IMR-90 (cell line): ENCODE measurements at regions not wholly inside any gene's neighbourhood (a gene's known extent, or its start where the extent isn't known, plus 50 kb on each side); places are given as distances from the start of the nearest gene placed in this dataset.

Experiments used
- ATAC-seq: fragments of 200-7000 bp; cut with Tn5 transposase; 2 replicates; pipeline ENCODE4 v1.9.1; 2020; ENCODE audit warnings: low read depth, mild to moderate bottlenecking, moderate library complexity
- BruUV-seq: library from RNA; stranded (reverse); fragments of 400-500 nt; replicated peaks from 2 replicates; lab custom pipeline; 2021; lab: Mats Ljungman, UMichigan
- CTCF ChIA-PET: fragments of 300-600 bp; formaldehyde crosslinking; extraction: SDS; loops from one replicate; lab custom pipeline; 2021; ENCODE audit warnings: antibody characterized with exemption; lab: Yijun Ruan, JAX
- POLR2A ChIA-PET: fragments of 300-600 bp; sonication (Branson Sonifier 250); formaldehyde crosslinking; loops from one replicate; lab custom pipeline; 2022; ENCODE audit warnings: antibody characterized with exemption; ENCODE audit not compliant: unreplicated experiment; lab: Charles Lee
- DNase-seq: peaks from one replicate; pipeline ENCODE4 v3.0.0; 2013
- H2AFZ ChIP-seq: replicated peaks from 2 replicates; pipeline ENCODE3; 2013; ENCODE audit warnings: low read length, mild to moderate bottlenecking; ENCODE audit not compliant: poor library complexity
- H2AK5ac ChIP-seq: 2 replicates; pipeline ENCODE4 v1.6.1; 2013; ENCODE audit warnings: low read depth, low read length, inconsistent platforms
- H2AK9ac ChIP-seq: replicated peaks from 2 replicates; pipeline ENCODE3; 2013; ENCODE audit warnings: mild to moderate bottlenecking, low read depth, low read length, moderate library complexity; ENCODE audit not compliant: poor library complexity
- H2BK120ac ChIP-seq: 2 replicates; pipeline ENCODE4 v1.6.1; 2013; ENCODE audit warnings: low read depth, low read length, inconsistent platforms
- H2BK15ac ChIP-seq: 3 replicates; pipeline ENCODE4 v1.6.1; 2013; ENCODE audit warnings: low read depth, low read length, inconsistent platforms
- H2BK20ac ChIP-seq: 2 replicates; pipeline ENCODE4 v1.6.1; 2013; ENCODE audit warnings: low read depth, mild to moderate bottlenecking, inconsistent platforms, low read length, moderate library complexity
- H2BK5ac ChIP-seq: 2 replicates; pipeline ENCODE4 v1.6.1; 2013; ENCODE audit warnings: mild to moderate bottlenecking, low read depth, low read length, inconsistent platforms; ENCODE audit not compliant: poor library complexity, severe bottlenecking
- H3K14ac ChIP-seq: replicated peaks from 2 replicates; pipeline ENCODE4 v1.6.1; 2013; ENCODE audit warnings: low read depth, low read length, inconsistent platforms
- H3K18ac ChIP-seq: 2 replicates; pipeline ENCODE4 v1.6.1; 2013; ENCODE audit warnings: low read depth, low read length, control low read depth
- H3K23ac ChIP-seq: 2 replicates; pipeline ENCODE4 v1.6.1; 2013; ENCODE audit warnings: low read depth, low read length, inconsistent platforms
- H3K27ac ChIP-seq: 2 replicates; pipeline ENCODE4 v1.5.1; 2013; ENCODE audit warnings: mild to moderate bottlenecking, control low read depth, low read length; ENCODE audit not compliant: insufficient read depth
- H3K27me3 ChIP-seq: 2 replicates; pipeline ENCODE4 v1.6.1; 2013; ENCODE audit warnings: low read length; ENCODE audit not compliant: control insufficient read depth, insufficient read depth
- H3K36me3 ChIP-seq: 2 replicates; pipeline ENCODE4 v1.6.1; 2013; ENCODE audit warnings: low read length, mixed read lengths; ENCODE audit not compliant: control insufficient read depth, insufficient read depth
- H3K4ac ChIP-seq: 2 replicates; pipeline ENCODE4 v1.6.1; 2013; ENCODE audit warnings: low read depth, low read length, inconsistent platforms
- H3K4me1 ChIP-seq: 2 replicates; pipeline ENCODE4 v1.6.1; 2013; ENCODE audit warnings: low read length, mixed read lengths; ENCODE audit not compliant: control insufficient read depth, insufficient read depth
- H3K4me2 ChIP-seq: 2 replicates; pipeline ENCODE4 v1.6.1; 2013; ENCODE audit warnings: low read depth, mild to moderate bottlenecking, control low read depth, low read length, moderate library complexity
- H3K4me3 ChIP-seq: 2 replicates; pipeline ENCODE4 v1.5.1; 2013; ENCODE audit warnings: low read depth, mild to moderate bottlenecking, control low read depth, low read length, moderate library complexity; ENCODE audit not compliant: insufficient read depth
- H3K56ac ChIP-seq: 2 replicates; pipeline ENCODE4 v1.6.1; 2013; ENCODE audit warnings: low read length, inconsistent platforms; ENCODE audit not compliant: insufficient read depth; ENCODE audit errors: extremely low read depth
- H3K79me1 ChIP-seq, 2 experiments: 2 replicates each; pipeline ENCODE4 v1.6.1; 2013; ENCODE audit warnings: low read length in 2 of 2, inconsistent platforms in 1 of 2, low read depth in 1 of 2
- H3K9ac ChIP-seq: 2 replicates; pipeline ENCODE4 v1.6.1; 2013; ENCODE audit warnings: low read depth, low read length, control low read depth
- H3K9me1 ChIP-seq: 2 replicates; pipeline ENCODE4 v1.6.1; 2013; ENCODE audit warnings: low read length, inconsistent platforms; ENCODE audit not compliant: insufficient read depth
- H3K9me3 ChIP-seq: 2 replicates; pipeline ENCODE4 v1.6.1; 2013; ENCODE audit warnings: low read length; ENCODE audit not compliant: control insufficient read depth, insufficient read depth
- H4K20me1 ChIP-seq: 2 replicates; pipeline ENCODE4 v1.6.1; 2013; ENCODE audit warnings: low read length, inconsistent platforms; ENCODE audit not compliant: insufficient read depth
- H4K5ac ChIP-seq: 2 replicates; pipeline ENCODE4 v1.6.1; 2013; ENCODE audit warnings: mild to moderate bottlenecking, low read depth, low read length, control low read depth
- H4K8ac ChIP-seq, 2 experiments: 2 replicates each; pipeline ENCODE4 v1.6.1; 2013; ENCODE audit warnings: low read depth in 2 of 2, low read length in 2 of 2, control low read depth in 1 of 2, inconsistent platforms in 1 of 2
- H4K91ac ChIP-seq: 2 replicates; pipeline ENCODE4 v1.6.1; 2013; ENCODE audit warnings: low read depth, low read length, inconsistent platforms; ENCODE audit not compliant: insufficient read depth
- BHLHE40 ChIP-seq: fragments of 150-350 bp; IDR thresholded peaks from 2 replicates; pipeline ENCODE4 v1.6.1; 2016; ENCODE audit warnings: mild to moderate bottlenecking, low read depth, low read length
- CEBPB ChIP-seq: IDR thresholded peaks from 2 replicates; pipeline ENCODE4 v1.6.1; 2012; ENCODE audit warnings: low read depth, low read length, improper control_type of control experiment
- MAZ ChIP-seq: IDR thresholded peaks from 2 replicates; pipeline ENCODE4 v1.6.1; 2012; ENCODE audit warnings: low read depth, mild to moderate bottlenecking, low read length, improper control_type of control experiment, moderate library complexity, borderline replicate concordance
- MXI1 ChIP-seq: IDR thresholded peaks from 2 replicates; pipeline ENCODE4 v1.6.1; 2012; ENCODE audit warnings: low read depth, mild to moderate bottlenecking, low read length, moderate library complexity, borderline replicate concordance
- RCOR1 ChIP-seq: IDR thresholded peaks from 2 replicates; pipeline ENCODE4 v1.6.1; 2012; ENCODE audit warnings: mild to moderate bottlenecking, low read length, improper control_type of control experiment; ENCODE audit not compliant: insufficient replicate concordance
- RFX5 ChIP-seq: IDR thresholded peaks from 2 replicates; pipeline ENCODE4 v1.8.0; 2012; ENCODE audit warnings: low read depth, mild to moderate bottlenecking, low read length, moderate library complexity
- SMC3 ChIP-seq: fragments of 150-350 bp; IDR thresholded peaks from 2 replicates; pipeline ENCODE4 v1.6.1; 2016; ENCODE audit warnings: low read depth, mild to moderate bottlenecking, antibody characterized with exemption, low read length, moderate library complexity
- dilution Hi-C: fragments of 300-500 bp; cut with HindIII; formaldehyde crosslinking; loops from one replicate; pipeline ENCODE4 v1.14.3; 2018; ENCODE audit warnings: low sequenced_read_pairs; ENCODE audit not compliant: unreplicated experiment
- in situ Hi-C: fragments of 300-500 bp; cut with MboI; formaldehyde crosslinking; loops from 3 replicates; pipeline ENCODE4 v1.14.3; 2019; ENCODE audit warnings: low sequenced_read_pairs, inconsistent platforms, mixed read lengths
- intact Hi-C: fragments of 100-400 bp; cut with micrococcal nuclease; formaldehyde crosslinking; loops from 2 replicates; pipeline ENCODE4 v1.10.0; 2022
- TF ChIP-seq, protein P1 (sequence below): fragments of 150-350 bp; IDR thresholded peaks from 2 replicates; pipeline ENCODE4 v1.6.1; 2017; ENCODE audit warnings: mild to moderate bottlenecking, antibody characterized with exemption, low read length, low read depth

DNA sequence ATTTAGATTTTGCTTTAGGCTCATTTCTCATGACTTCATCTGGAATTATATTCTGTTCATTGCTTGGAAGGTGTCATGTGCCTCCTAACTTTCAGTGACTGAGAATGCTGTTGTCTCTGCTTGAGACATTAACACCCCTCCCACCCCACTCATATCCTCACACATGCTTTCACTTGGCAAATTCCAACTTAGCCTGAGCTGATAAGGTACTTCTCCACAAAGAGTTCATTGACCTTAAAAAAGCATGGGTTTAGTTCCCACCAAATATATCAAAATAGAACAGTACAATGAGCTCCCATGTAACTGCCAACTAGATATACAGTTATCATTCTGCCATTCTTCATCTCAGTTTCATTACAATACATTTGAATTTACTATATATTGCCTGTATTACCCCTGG is 576.5 kb upstream of the ADGRL2 start:
- ChIA-PET POLR2A (no interaction called here), CTCF (no interaction called here)
- Histone ChIP-seq H4K5ac (no peak overlapping the region), H2BK5ac (no peak overlapping the region), H3K14ac (no peak overlapping the region), H2BK15ac (no peak overlapping the region), H3K9ac (no peak overlapping the region), H3K18ac (no peak overlapping the region), H3K9me1 (0 out of 2 replicates have a peak, but pooled peaks cover 2% of the 10 kb centered on the region), H4K20me1 (no peaks in the 10 kb centered on the region), H3K79me1 (no peaks in the 10 kb centered on the region), H2BK20ac (no peak overlapping the region), H3K9me3 (no peaks in the 10 kb centered on the region; the same call in 1 of the 2 replicates), H2AK5ac (no peak overlapping the region), H3K27me3 (no peaks in the 10 kb centered on the region), H3K23ac (no peak overlapping the region), H3K4me1 (no peaks in the 10 kb centered on the region), H2AK9ac (no peak overlapping the region), H4K91ac (no peak overlapping the region), H3K4ac (no peak overlapping the region), H3K36me3 (no peaks in the 10 kb centered on the region), H3K56ac (no peak overlapping the region), H2AFZ (no peak overlapping the region), H3K27ac (no peak overlapping the region), H3K4me2 (no peak overlapping the region), H4K8ac (no peak overlapping the region), H2BK120ac (no peak overlapping the region), H3K4me3 (no peak overlapping the region)
- dilution Hi-C loops, result no loop called here
- TF ChIP-seq SMC3, result no peak
- TF ChIP-seq RCOR1, result no peak
- no peak for TF ChIP-seq RFX5
- TF ChIP-seq MXI1, result no peak
- TF ChIP-seq, protein P1, sequence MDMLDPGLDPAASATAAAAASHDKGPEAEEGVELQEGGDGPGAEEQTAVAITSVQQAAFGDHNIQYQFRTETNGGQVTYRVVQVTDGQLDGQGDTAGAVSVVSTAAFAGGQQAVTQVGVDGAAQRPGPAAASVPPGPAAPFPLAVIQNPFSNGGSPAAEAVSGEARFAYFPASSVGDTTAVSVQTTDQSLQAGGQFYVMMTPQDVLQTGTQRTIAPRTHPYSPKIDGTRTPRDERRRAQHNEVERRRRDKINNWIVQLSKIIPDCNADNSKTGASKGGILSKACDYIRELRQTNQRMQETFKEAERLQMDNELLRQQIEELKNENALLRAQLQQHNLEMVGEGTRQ, result no peak
- TF ChIP-seq BHLHE40, result no peak
- no peak for TF ChIP-seq CEBPB
- no peak for TF ChIP-seq MAZ
- intact Hi-C loops, result no loop called here
- no TSS peak for BruUV-seq
- ATAC-seq (no peak), DNase-seq (no peak)
- in situ Hi-C loops, result no loop called here
